NCI-H82 treated with DMSO at 0.1 percent for 48 hours (cell line): ENCODE measurements at regions not wholly inside any gene's neighbourhood (a gene's known extent, or its start where the extent isn't known, plus 50 kb on each side); places are given as distances from the start of the nearest gene placed in this dataset.

Experiments used
- DNase-seq: peaks from one replicate; lab custom pipeline; 2025; ENCODE audit not compliant: unreplicated experiment; lab: John Stamatoyannopoulos, UW

DNA sequence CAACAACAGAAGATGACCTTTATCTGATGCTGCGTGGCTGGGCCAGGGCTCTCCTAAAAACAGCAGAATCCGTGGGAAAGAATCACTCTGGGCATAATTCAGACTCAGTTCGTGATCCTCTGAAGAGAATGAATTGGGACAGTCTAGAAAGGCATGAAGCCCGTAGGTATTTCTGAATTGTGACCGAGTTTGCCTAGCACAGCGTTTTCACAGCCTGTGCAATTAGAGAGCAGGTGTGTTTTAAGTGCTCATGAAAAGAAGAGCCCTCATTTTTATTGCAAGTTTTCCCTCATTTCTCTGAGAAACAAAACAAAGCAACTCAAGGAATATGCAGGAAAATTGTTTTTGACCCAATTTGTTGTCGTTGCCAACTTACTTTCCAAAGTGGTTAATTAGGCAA lies 366.2 kb downstream of the WDR11 start:
- DNase-seq, result no peak

DNA sequence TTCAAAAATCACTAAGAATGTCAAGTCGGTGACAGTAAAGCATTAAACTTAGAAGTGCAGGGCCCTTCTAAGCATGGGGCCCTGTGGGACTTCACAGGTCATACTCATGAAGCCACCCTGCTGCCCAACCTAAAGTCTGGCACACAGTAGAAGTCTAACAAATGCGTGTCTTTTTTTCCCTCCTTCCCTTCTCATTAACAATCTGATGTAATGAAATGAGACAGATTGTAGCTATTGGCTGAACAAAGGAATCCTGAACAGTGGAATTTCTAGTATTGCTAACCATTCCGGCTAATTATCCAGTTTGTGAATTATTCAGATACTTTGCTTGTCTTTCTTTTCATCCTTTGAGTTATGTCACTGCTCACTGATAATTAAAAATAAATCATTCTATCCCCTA lies 369.9 kb downstream of the WDR11 start:
- DNase-seq, result no peak

DNA sequence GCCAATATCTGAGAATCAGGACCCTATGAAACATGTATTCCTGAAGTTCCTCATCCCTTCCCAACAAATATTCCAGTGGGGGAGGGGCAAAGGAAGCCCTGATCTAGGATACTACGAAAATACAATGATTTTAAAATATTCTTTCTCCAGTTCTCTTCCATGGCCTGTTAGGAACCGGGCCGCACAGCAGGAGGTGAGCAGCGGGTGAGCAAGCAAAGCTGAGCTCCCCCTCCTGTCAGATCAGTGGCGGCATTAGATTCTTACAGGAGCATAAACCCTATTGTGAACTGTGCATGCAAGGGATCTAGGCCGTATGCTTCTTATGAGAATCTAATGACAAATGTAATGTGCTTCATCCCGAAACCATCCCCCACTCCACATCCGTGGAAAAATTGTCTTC lies 370.8 kb downstream of the WDR11 start:
- no peak for DNase-seq

DNA sequence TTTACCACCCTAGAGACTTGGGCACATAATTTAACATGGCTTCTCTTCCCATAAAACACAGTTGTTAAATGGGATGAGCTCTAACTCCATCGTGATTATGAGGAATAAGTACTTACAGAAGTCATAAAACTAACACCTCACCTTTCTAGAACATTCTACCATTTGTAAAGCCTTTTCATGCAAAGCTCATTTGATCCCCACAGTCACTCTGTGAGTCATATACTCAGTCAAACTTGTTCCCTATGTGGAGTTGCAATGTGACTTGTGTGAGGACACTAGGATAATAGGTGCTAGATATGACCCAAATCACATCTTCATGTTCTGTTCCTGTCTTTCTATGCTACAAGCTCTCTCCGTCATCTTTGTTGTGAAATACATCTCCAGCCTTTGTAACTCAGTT lies 371.7 kb downstream of the WDR11 start:
- no peak for DNase-seq

DNA sequence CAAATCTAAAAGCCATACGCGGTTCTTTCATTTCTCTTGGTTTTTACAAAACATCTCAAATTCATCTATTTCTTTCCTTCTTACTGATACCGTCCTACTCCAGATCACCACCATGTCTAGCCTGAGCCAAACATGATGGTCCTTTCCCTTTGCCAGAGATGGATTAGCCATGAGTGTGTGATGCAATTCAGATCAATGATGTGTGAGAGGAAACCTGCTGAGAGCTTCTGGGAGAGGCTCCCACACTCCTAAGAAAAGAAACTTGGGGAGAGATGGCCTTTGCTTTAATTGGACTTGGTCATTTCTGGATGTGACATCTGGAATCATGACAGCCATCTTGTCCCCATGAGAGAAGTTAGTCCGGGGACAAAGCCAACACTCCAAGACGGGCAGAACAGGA lies 367.2 kb downstream of the FGFR2 start:
- no peak for DNase-seq

DNA sequence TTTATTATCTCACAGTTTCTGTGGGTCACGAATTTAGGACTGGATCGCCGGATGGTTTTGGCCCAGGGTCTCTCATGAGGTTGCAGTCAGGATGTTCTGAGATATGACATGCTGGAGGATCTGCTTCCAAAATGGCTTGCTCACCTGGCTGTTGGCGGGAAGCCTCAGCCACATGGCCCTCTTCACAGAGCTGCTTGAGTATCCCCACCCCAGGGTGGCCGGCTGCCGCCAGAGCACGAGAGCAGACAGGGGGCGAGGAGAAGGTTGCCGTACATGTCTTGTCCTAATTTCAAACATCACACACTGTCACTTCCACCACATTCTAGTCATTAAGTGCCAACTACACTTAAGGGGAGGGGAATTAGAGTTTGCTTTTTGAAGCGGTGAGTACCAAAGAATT lies 365.8 kb downstream of the FGFR2 start:
- DNase-seq, result no peak

DNA sequence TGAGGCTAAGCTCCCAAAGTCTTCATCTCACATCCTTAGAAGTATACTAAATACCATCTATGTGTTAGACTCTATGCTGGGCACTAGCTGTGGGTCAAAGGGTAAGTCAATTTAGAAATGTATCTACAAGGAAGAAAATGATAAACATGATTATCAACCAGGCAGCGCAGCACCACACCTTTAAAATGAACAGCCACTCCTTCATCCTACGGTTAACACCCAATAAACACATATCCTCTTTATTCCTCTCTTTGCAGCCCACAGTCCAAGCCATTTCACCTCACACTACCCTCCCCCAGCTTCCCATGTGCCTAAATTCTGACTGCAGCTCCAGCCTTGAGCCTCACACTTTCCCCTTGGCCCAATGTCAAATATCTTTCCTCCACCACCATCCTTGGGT lies 362.6 kb downstream of the FGFR2 start:
- DNase-seq, result no peak

DNA sequence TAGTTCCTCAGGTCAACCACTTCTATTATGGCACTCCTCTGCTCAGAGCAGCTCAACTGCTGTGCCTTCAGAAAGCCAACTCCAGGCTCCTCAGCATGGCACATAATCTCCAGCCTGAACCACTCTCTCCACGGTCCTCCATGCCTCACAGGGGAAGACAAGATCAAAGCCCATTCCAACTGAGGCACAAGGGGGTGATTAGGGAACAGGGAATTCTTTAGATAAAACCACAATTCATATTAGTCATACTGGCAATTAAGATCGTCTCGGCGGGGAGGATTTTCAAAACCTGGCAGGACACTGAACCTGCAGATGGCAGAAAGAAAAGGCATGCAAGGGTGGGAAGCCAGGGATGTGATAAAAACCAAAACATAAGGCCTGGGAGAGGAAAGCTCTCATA lies 361.6 kb downstream of the FGFR2 start:
- no peak for DNase-seq

DNA sequence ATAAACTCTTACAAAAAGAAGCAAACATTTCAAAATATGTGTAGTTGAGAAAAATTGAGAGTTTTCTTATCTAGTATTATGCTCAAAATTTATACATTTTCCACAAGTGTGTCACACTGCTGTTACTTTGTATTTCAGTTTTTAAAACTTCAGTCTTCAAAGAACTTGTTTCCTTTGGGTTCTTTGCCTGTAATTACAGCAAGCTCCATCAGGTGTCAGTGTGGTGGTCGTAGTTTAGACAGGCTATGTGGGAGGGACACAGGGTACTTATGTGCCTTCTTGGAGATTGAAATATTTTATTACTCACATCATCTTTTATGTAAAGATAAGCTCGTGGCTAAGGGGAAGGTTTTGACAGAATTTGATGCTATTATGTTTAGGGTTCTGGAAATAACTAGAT lies 360.5 kb downstream of the FGFR2 start:
- no peak for DNase-seq

DNA sequence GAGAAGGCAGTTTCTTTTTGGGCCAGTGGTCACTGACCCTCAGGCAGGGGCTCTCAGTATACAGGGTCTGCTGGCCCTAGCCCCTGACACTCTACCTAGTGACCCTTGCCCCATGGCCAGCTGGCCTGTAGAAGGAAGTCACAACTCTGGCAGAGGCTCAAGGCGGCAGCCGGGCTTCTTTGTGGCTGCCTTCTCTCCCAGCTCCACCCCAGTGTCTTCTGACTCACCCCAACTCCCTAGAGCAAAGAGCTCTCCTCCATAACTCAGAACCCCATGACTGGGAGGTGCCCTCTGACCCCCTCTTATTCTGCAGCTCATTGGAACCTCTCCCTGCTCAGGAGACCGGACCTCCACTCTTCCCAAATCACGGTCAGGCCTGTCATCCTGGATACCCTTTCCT lies 358.2 kb downstream of the FGFR2 start:
- no peak for DNase-seq

DNA sequence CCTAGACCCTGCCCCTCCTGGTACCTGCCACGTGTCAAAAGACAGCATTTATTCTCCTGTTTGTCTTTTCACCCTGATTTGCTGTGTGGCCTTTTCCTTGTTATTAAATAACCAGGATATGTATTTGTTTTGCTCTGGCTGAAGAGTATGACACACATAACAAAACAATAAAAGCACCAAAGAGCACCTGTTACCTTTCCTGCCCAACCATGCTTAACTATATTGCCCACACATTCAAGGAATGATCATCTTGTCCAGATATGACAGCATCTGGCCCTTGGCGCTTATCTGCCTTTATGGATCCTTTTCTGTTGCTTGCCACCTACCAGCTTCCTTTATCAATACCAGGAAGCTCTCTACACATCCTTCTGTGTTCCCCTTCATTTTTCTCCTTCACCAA lies 357.7 kb downstream of the FGFR2 start:
- no peak for DNase-seq

DNA sequence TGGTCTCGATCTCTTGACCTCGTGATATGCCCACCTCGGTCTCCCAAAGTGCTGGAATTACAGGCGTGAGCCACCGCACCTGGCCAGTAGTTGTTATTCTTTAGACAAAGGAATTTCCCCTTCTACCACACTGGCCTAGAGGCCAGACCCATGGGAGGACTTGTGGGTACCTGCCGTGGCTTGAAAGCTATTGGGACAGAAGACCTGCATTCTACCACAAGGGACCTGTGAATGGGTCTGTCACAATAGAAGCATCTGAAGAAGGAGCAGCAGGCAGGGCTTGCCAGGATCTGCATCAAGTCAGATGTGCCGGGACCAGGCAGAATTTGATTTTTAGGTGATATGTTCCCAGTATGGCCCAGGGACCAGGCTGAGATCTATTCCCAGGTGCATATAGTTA lies 356.9 kb downstream of the FGFR2 start:
- DNase-seq, result no peak

DNA sequence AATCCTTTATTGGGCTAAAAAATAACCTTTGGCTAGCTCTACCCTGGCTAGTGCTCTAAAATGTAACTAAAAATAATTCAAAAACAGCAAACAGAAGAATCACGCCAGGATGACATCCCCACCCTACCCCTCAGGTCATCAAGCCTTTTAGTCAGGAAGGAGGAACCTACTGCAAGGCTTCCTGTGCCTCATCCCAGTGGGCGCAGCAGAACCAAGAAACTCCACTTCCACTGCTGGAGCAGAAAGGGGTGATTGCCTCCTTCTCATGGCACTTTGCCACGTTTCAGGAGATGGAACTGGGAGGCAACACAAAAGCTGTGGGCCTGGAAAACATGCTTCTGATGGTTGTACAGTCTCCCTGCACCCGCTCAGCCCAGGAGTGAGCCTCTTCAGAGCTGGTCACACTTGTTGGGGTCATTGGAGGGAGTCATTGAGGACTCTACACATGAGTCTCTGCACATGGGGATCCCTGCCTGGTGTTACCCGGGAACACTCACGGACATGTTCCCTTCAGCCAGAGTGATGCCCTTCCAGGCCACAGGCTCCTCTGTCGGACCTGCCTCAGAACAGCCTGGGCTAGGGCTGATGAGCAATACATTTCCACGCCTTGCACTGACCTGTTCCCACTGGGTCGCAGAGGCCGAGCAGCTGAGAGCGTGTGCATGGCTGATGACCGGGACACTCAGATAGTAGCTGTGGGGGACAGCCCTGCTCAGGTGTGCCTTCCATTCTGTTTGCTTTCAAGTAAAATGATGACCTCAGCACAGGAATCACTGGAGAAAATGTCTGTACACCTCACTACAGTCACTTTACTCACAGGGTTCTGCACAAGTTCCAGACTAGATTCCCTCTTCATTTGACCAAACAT lies 355.3 kb downstream of the FGFR2 start:
- no peak for DNase-seq

DNA sequence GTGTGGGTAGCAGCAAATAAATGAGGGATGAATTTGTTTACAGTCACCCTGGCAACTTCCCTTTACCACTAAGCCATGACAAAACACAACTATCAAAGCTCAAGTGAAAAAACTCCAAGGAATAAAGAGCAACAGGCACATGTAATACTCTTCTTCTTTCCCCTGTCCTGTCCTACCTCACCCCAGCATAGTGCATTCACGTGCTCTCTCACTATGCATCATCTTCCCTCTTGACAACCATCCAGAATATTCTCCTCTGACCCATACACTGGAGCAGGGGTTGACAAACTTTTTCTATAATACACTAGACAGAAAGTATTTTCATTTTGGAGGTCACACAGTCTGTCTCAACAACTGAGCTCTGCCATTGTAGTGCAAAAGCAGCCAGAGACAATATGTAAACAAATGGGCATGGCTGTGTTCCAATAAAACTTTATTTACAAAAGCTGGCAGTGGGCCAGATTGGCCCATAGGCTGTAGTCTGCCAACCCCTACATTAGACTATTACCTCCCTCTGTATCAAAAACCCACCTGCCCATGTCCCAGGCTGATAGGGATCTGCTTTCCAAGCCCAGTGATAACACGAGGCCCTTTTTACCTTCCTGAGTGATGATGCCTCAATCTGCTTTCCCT lies 354.5 kb downstream of the FGFR2 start:
- DNase-seq, result no peak

DNA sequence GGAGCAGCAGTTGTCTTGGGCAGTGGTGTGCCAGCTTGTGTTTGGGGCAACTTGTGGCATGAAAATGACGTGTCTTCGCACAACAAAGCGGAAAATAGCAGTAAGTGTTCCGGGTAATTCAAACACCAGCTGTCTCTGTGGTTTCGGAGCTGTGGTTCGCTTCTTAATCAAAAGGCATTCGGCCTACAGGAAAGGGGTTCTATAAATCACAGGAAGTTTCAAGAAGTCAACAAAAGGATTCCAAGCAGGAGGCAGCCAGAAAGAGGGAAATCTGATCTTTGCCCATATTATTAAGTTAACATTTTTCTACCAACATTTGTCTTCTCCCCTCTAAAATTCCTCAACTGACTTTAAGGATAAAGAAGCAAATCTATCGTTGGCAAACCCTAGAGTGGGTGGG lies 353.4 kb downstream of the FGFR2 start:
- DNase-seq, result no peak

DNA sequence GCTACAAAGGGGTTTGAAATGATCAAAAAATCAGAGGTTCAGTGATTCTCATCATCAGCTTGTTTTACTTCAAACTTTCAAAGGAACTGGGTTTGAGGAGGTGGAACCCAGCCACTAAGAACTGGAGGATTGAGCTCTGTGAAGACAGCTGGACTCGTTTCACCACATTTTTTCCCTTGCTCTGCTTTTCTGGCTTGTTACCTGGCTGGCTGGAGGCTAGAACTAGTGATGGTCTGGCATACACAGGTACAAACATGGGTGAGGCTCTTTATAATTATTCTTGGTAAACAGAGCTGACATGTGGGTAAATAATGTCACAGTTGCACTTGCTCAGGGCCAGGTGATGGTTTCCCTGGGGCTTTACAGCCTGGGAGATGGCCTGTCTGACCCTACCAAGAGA lies 352.5 kb downstream of the FGFR2 start:
- DNase-seq, result no peak

DNA sequence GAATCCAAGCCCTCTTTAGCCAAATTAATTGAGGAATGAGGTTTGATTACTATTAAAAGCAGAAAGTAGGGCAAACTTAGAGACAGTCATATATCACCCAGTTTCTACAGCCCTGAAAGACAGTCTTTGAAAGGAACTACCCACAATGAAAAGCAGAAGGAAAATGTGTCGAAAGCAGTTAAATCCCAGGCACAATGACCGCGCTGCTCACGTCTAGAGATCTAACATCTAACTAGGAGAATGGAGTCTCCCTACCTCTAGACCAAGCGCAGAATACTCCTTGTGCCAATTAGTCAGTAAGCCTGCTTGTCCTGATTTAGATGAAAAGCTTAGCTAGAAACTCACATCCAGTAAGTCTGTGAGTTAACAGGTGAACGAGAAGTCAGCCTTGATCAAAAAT lies 350.0 kb downstream of the FGFR2 start:
- no peak for DNase-seq

DNA sequence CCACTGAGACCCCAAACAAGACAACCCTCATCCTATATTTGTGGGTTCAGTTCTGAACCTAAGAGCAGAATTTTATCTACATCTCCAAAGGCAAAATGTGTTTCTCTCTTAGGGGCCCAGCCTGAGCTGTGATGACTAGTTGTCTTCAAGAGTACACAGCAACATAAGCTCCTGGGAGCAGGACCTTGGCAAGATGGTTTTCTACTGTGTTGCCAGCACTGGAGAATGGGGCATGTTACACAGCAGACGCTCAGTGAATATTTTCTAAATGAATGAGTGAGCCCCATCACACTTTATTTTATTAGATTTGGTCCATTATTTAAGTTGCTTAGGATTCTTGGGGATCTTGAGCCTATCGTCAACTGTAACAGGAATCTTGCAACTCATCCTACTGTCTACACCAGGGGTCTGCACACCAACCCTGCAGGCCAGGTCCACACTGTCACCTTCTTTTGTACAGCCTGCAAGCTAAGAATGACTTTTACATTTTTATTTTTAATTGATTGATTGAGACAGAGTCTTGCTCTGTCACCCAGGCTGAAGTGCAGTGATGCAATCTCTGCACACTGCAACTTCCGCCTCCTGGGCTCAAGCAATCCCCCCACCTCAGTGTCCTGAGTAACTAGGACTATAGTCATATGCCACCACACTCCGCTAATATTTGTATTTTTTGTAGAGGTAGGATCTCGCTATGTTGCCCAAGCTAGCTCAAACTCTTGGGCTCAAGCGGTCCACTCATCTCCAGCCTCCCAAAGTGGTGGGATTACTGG lies 347.1 kb downstream of the FGFR2 start:
- no peak for DNase-seq

DNA sequence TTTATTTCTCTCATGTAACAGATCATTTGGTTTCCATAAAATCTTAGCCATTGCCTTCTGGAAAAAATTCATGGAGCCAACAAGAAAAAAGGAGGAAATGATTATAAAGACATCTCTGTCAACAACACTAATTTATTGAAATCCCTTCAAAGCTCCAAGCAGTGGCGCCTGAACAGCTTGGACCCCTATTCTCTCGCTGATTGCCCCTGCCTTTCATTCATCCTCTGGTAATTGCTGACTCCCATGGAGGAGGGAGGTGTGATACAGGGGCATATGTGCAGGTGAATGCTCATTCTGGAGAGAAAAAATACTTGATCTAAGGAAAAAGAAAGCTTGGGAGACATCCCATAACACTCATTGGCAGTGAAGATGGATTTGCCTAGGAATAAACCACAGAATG lies 345.5 kb downstream of the FGFR2 start:
- DNase-seq, result no peak

DNA sequence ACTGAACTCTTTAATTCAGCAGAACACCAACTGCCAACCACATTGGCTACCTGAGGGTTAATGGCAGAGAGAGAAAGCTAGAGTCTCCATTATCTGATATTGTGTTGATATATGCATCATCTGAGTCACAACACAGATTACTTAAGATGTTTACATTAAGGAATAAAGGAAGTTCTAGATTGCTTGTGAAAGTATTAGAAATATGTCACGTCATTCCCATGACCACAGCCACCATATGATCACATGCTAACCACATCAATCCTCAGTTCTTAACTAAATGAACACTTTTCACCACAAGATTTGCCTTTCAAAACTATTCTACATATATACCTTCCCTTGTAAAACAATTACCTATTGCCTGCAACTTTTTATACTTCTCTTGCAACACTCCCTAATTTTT lies 337.9 kb downstream of the FGFR2 start:
- no peak for DNase-seq

DNA sequence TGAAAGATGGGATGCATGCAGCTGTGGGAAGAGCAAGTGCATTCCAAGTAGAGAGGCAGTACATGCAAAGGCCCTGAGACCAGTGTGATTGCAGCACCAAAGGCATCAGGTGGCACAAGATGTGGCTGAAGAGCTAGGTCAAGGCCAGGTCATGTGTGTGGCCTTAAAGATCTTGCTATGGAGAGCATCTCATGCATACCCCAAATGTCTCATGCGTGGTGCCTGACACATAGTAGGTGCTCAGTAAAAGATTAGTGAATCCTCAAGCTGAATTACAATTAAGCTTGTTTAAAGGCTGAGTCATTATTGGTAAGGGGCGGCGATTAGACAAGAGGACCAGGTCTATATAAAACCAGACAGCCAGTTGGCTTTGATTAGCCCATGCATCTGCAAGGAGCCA lies 336.6 kb downstream of the FGFR2 start:
- no peak for DNase-seq

DNA sequence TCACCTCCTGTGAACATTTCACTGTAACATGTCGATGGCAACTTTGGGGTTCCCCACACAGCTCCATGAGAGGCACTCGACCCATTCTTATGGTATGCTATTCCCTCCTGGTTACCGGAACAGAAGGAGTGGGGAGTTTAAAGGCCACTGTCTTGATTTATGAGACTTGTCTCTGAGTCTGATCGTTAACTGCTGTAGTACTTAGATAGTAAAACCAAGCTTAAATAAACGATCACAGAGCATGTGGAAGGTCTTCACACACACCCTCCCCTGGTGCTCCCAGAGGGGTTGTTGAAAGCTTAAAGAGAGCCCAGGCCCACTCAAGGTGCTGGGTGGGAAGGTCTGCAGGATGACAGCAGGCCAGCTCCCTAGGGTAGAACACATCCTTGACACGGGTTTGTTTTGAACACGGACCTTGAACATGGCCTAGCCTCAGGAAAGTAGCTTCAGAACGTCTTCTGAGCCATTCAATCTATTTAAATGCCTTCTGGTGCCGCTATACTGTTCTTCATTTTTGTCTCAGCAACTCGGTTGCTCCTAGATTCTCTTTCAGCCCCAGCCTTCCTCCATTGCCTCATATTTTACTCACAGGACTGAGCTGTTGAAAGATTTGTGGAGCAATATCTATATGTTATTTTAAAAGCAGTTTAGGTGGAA lies 335.3 kb downstream of the FGFR2 start:
- no peak for DNase-seq
